ENCODE measurements at regions not wholly inside any gene's neighbourhood (a gene's known extent, or its start where the extent isn't known, plus 50 kb on each side); places are given as distances from the start of the nearest gene placed in this dataset.

DNA sequence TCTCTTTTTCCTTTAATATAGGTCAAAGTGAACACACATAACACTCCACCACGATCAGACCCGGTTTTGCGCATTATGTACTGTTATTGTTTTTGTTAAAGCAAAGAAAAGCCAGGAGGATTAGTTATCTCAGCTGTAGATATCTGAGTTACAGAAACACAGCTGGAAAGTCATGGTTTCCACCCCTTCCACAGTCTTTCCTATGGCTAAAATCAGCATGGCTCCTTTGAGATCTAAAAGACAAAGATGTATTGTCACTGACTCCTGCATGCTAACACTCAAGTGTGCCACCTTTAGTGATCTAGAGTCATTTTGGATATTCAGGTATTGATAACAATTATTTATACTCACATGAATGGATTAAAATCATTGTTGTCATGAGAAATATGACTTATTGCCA lies 260.0 kb downstream of the FIGN start:
- Histone ChIP-seq H2AFZ (ENCODE audit: low read length) (no peak overlapping the region), H3K4ac (ENCODE audit: low read length) (no peak overlapping the region), H3K9me3 (replicated peaks in 1 of 2; ENCODE audit: control insufficient read depth in 2 of 2, insufficient read depth in 1 of 2, low read depth in 1 of 2, low read length in 2 of 2) (no peaks in the 10 kb centered on the region), H3K36me3 (replicated peaks in 1 of 2; ENCODE audit: control insufficient read depth in 2 of 2, insufficient read depth in 2 of 2, low read length in 2 of 2) (no peaks in the 10 kb centered on the region), H4K91ac (ENCODE audit: low read depth, low read length, poor library complexity) (no peak overlapping the region), H3K4me2 (ENCODE audit: insufficient read depth, low read length, poor library complexity, severe bottlenecking) (no peak overlapping the region), H3K27ac (replicated peaks; ENCODE audit: low read length) (no peak overlapping the region), H3K4me1 (ENCODE audit: control insufficient read depth in 2 of 2, insufficient read depth in 1 of 2, low read depth in 1 of 2, low read length in 2 of 2) (peaks cover 3 to 9% of the 10 kb centered on the region in 2 donors), H3K9ac (ENCODE audit: low read depth, low read length, poor library complexity) (no peak overlapping the region), H3K27me3 (ENCODE audit: control insufficient read depth in 3 of 3, insufficient read depth in 3 of 3, low read depth in 1 of 3, low read length in 3 of 3) (no peaks in the 10 kb centered on the region), H2AK5ac (ENCODE audit: low read depth, low read length) (no peak overlapping the region), H2BK120ac (ENCODE audit: low read depth, low read length) (no peak overlapping the region), H3K18ac (ENCODE audit: low read length) (no peak overlapping the region), H3K79me1 (ENCODE audit: low read depth, low read length) (no peaks in the 10 kb centered on the region), H2BK12ac (ENCODE audit: low read length) (no peak overlapping the region), H3K14ac (ENCODE audit: low read length) (no peak overlapping the region), H3K23ac (ENCODE audit: low read depth, low read length, poor library complexity) (no peak overlapping the region), H4K8ac (ENCODE audit: low read depth, low read length) (no peak overlapping the region), H2BK5ac (ENCODE audit: low read length) (no peak overlapping the region), H3K4me3 (ENCODE audit: low read length in 2 of 2) (no peak overlapping the region), H2BK15ac (ENCODE audit: low read length) (no peak overlapping the region)
- DNase-seq (ENCODE audit: low spot score) = no peak
- WGBS, 2 donors (ENCODE audit: extremely low coverage in 2 of 2, insufficient read length in 2 of 2, insufficient replicate concordance in 1 of 2) = no CpG with 5 or more reads among the region's 3 CpGs

DNA sequence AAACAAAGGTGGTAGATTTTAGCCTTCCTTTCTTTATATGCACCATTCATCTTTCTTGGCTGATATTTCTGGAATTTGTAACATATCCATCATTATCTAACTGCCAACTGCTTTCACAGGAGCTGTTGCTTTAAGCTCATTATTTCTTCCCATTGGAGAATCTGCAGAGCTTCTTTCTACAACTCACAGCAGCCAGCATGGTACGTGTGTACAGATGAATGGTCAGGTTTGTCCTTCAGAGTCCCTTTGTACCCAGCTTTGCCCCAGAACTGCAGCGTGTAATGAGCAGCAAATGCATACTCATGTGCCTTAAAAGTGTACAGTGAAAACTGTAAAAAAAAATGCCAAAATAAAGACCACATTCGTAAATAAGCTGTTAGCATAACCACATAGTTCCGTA lies 260.9 kb downstream of the FIGN start:
- Histone ChIP-seq H4K91ac (ENCODE audit: low read depth, low read length, poor library complexity) (no peak overlapping the region), H2AFZ (ENCODE audit: low read length) (peak overlapping the region; percentile 30), H2BK5ac (ENCODE audit: low read length) (no peak overlapping the region), H3K9ac (ENCODE audit: low read depth, low read length, poor library complexity) (no peak overlapping the region), H3K14ac (ENCODE audit: low read length) (no peak overlapping the region), H4K8ac (ENCODE audit: low read depth, low read length) (no peak overlapping the region), H3K4ac (ENCODE audit: low read length) (no peak overlapping the region), H3K27ac (replicated peaks; ENCODE audit: low read length) (no peak overlapping the region), H3K23ac (ENCODE audit: low read depth, low read length, poor library complexity) (no peak overlapping the region), H2BK12ac (ENCODE audit: low read length) (no peak overlapping the region), H3K18ac (ENCODE audit: low read length) (no peak overlapping the region), H2AK5ac (ENCODE audit: low read depth, low read length) (no peak overlapping the region), H3K27me3 (ENCODE audit: control insufficient read depth in 3 of 3, insufficient read depth in 3 of 3, low read depth in 1 of 3, low read length in 3 of 3) (no peaks in the 10 kb centered on the region), H3K4me1 (ENCODE audit: control insufficient read depth in 2 of 2, insufficient read depth in 1 of 2, low read depth in 1 of 2, low read length in 2 of 2) (peaks cover 3 to 9% of the 10 kb centered on the region in 2 donors), H3K36me3 (replicated peaks in 1 of 2; ENCODE audit: control insufficient read depth in 2 of 2, insufficient read depth in 2 of 2, low read length in 2 of 2) (no peaks in the 10 kb centered on the region), H2BK120ac (ENCODE audit: low read depth, low read length) (no peak overlapping the region), H3K4me3 (ENCODE audit: low read length in 2 of 2) (no peak overlapping the region), H2BK15ac (ENCODE audit: low read length) (no peak overlapping the region), H3K9me3 (replicated peaks in 1 of 2; ENCODE audit: control insufficient read depth in 2 of 2, insufficient read depth in 1 of 2, low read depth in 1 of 2, low read length in 2 of 2) (no peaks in the 10 kb centered on the region), H3K4me2 (ENCODE audit: insufficient read depth, low read length, poor library complexity, severe bottlenecking) (no peak overlapping the region), H3K79me1 (ENCODE audit: low read depth, low read length) (no peaks in the 10 kb centered on the region)
- no CpG with 5 or more reads among the region's 4 CpGs for WGBS, 2 donors (ENCODE audit: extremely low coverage in 2 of 2, insufficient read length in 2 of 2, insufficient replicate concordance in 1 of 2)
- no peak for DNase-seq (ENCODE audit: low spot score)

DNA sequence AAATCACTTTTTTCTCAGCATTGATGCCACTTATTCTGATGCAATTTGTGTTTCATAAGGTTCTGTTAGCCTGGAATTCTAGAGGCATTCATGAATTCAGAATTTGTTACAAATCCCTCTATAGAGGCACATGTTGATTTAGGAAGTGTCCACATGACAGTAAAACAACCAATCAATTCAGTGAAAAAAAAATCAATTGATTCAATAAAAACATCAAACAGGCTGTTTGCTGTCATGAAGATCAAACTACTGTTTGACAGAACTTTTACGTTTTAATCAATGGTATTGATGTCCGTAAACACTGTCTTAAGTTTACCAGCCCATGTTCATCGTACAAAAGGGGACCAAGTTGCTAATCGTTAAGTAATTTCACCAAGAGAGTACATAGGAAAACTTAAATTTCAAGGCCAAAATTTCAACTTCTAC lies 261.5 kb downstream of the FIGN start:
- no peaks in the 10 kb centered on the region for H3K9me3 ChIP-seq (replicated peaks in 1 of 2; ENCODE audit: control insufficient read depth in 2 of 2, insufficient read depth in 1 of 2, low read depth in 1 of 2, low read length in 2 of 2)
- no peaks in the 10 kb centered on the region for H3K79me1 ChIP-seq (ENCODE audit: low read depth, low read length)
- no peak overlapping the region for H3K27ac ChIP-seq (replicated peaks; ENCODE audit: low read length)
- H3K4me3 ChIP-seq (ENCODE audit: low read length in 2 of 2) = no peak overlapping the region
- H2BK15ac ChIP-seq (ENCODE audit: low read length) = no peak overlapping the region
- no peak overlapping the region for H2BK12ac ChIP-seq (ENCODE audit: low read length)
- no peak overlapping the region for H2AK5ac ChIP-seq (ENCODE audit: low read depth, low read length)
- H3K4me2 ChIP-seq (ENCODE audit: insufficient read depth, low read length, poor library complexity, severe bottlenecking) = no peak overlapping the region
- H2BK120ac ChIP-seq (ENCODE audit: low read depth, low read length) = no peak overlapping the region
- H3K14ac ChIP-seq (ENCODE audit: low read length) = no peak overlapping the region
- no peak overlapping the region for H2AFZ ChIP-seq (ENCODE audit: low read length)
- no peak overlapping the region for H3K4ac ChIP-seq (ENCODE audit: low read length)
- no peak overlapping the region for H4K8ac ChIP-seq (ENCODE audit: low read depth, low read length)
- no peaks in the 10 kb centered on the region for H3K36me3 ChIP-seq (replicated peaks in 1 of 2; ENCODE audit: control insufficient read depth in 2 of 2, insufficient read depth in 2 of 2, low read length in 2 of 2)
- H3K9ac ChIP-seq (ENCODE audit: low read depth, low read length, poor library complexity) = no peak overlapping the region
- H3K27me3 ChIP-seq (ENCODE audit: control insufficient read depth in 3 of 3, insufficient read depth in 3 of 3, low read depth in 1 of 3, low read length in 3 of 3) = no peaks in the 10 kb centered on the region
- peaks cover 7 to 11% of the 10 kb centered on the region in 2 donors for H3K4me1 ChIP-seq (ENCODE audit: control insufficient read depth in 2 of 2, insufficient read depth in 1 of 2, low read depth in 1 of 2, low read length in 2 of 2)
- no peak overlapping the region for H3K23ac ChIP-seq (ENCODE audit: low read depth, low read length, poor library complexity)
- no peak for DNase-seq (ENCODE audit: low spot score)
- no peak overlapping the region for H3K18ac ChIP-seq (ENCODE audit: low read length)
- WGBS, 2 donors (ENCODE audit: extremely low coverage in 2 of 2, insufficient read length in 2 of 2, insufficient replicate concordance in 1 of 2) = no CpG with 5 or more reads among the region's 4 CpGs
- no peak overlapping the region for H2BK5ac ChIP-seq (ENCODE audit: low read length)
- H4K91ac ChIP-seq (ENCODE audit: low read depth, low read length, poor library complexity) = no peak overlapping the region

DNA sequence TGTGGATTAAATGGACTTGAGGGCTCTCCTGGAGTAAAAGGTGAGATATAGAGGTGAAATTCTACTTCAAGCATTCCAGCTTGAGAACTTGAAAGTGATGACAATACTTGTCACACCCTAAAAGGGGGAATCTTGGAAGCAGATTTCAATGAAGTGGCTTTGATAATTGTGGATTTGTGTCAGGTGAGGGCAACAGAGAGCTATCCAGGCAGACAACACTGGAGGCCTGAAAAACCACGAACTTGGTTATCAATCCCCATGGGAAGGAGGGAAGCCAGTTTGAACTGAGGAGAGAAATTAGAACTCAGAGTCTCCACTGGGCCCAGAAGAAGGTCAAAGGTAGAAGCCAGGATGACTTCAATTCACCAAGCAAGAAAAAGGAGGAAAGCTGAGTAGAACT lies 263.9 kb downstream of the FIGN start:
- Histone ChIP-seq H2BK5ac (ENCODE audit: low read length) (no peak overlapping the region), H3K14ac (ENCODE audit: low read length) (no peak overlapping the region), H3K23ac (ENCODE audit: low read depth, low read length, poor library complexity) (no peak overlapping the region), H3K18ac (ENCODE audit: low read length) (no peak overlapping the region), H3K27me3 (ENCODE audit: control insufficient read depth in 3 of 3, insufficient read depth in 3 of 3, low read depth in 1 of 3, low read length in 3 of 3) (no peaks in the 10 kb centered on the region), H3K4me2 (ENCODE audit: insufficient read depth, low read length, poor library complexity, severe bottlenecking) (no peak overlapping the region), H2AFZ (ENCODE audit: low read length) (peak overlapping the region; percentile 19), H3K79me1 (ENCODE audit: low read depth, low read length) (no peaks in the 10 kb centered on the region), H3K4me3 (ENCODE audit: low read length in 2 of 2) (no peak overlapping the region), H3K36me3 (replicated peaks in 1 of 2; ENCODE audit: control insufficient read depth in 2 of 2, insufficient read depth in 2 of 2, low read length in 2 of 2) (no peaks in the 10 kb centered on the region), H2BK15ac (ENCODE audit: low read length) (no peak overlapping the region), H3K4ac (ENCODE audit: low read length) (no peak overlapping the region), H4K8ac (ENCODE audit: low read depth, low read length) (no peak overlapping the region), H2AK5ac (ENCODE audit: low read depth, low read length) (no peak overlapping the region), H3K4me1 (ENCODE audit: control insufficient read depth in 2 of 2, insufficient read depth in 1 of 2, low read depth in 1 of 2, low read length in 2 of 2) (peaks cover 7 to 14% of the 10 kb centered on the region in 2 donors), H3K27ac (replicated peaks; ENCODE audit: low read length) (no peak overlapping the region), H2BK12ac (ENCODE audit: low read length) (no peak overlapping the region), H3K9me3 (replicated peaks in 1 of 2; ENCODE audit: control insufficient read depth in 2 of 2, insufficient read depth in 1 of 2, low read depth in 1 of 2, low read length in 2 of 2) (no peaks in the 10 kb centered on the region), H3K9ac (ENCODE audit: low read depth, low read length, poor library complexity) (no peak overlapping the region), H4K91ac (ENCODE audit: low read depth, low read length, poor library complexity) (no peak overlapping the region), H2BK120ac (ENCODE audit: low read depth, low read length) (no peak overlapping the region)
- no peak for DNase-seq (ENCODE audit: low spot score)
- WGBS, 2 donors (ENCODE audit: extremely low coverage in 2 of 2, insufficient read length in 2 of 2, insufficient replicate concordance in 1 of 2) = no CpG with 5 or more reads among the region's 1 CpG
